GM12874 (cell line): ENCODE measurements at regions not wholly inside any gene's neighbourhood (a gene's known extent, or its start where the extent isn't known, plus 50 kb on each side); places are given as distances from the start of the nearest gene placed in this dataset.

Experiments used
- TF ChIP-seq, protein P1 (sequence below): IDR thresholded peaks from 2 replicates; pipeline ENCODE4 v1.5.1; 2011; ENCODE audit warnings: low read depth, mild to moderate bottlenecking, control low read depth, low read length, moderate library complexity; ENCODE audit not compliant: insufficient read depth

DNA sequence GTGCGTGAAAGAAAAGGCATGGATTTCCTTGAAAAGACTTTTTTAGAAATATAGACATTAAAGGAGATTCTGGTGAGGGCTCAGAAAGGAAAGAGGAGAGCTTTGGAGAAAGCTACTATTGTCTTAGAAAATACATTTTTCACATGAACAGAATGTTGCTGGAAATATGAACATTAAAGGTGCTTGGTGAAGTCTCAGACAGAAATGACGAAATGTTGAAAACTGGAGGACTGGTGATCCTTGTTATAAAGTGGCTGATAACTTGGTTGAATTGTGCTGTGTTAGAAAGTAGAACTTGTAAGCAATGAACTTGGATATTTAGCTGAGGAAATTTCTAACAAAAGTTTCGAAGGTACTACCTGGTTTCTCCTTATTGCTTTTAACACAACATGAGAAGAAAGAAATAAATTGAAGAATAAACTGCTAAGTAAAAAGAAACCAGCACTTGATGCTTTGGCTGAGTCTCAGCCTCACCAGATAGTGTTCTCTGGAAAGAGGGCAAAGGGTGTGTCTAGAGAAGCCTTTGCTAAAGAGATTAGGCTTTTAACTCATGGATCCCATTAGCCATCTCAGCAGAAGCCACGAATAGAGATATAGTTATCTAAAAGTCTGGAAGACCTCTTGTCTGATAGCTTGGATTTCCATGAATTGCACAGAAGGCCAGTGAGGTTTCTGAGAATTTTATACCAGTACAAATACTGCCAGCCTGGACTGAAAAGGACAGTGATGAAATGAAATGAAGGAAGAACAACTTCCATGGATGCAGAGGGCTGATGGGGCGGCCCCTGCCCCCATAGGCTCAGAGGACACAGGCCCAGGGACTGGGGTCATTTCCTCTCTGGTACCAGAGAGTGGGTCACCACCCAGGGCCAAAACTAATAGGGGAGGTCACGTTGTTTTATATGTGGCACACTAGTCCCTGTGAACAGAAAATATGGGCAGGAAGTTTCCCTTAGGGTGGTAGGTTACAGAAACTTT is 91.5 kb downstream of the RPL22L1 start:
- TF ChIP-seq, protein P1, sequence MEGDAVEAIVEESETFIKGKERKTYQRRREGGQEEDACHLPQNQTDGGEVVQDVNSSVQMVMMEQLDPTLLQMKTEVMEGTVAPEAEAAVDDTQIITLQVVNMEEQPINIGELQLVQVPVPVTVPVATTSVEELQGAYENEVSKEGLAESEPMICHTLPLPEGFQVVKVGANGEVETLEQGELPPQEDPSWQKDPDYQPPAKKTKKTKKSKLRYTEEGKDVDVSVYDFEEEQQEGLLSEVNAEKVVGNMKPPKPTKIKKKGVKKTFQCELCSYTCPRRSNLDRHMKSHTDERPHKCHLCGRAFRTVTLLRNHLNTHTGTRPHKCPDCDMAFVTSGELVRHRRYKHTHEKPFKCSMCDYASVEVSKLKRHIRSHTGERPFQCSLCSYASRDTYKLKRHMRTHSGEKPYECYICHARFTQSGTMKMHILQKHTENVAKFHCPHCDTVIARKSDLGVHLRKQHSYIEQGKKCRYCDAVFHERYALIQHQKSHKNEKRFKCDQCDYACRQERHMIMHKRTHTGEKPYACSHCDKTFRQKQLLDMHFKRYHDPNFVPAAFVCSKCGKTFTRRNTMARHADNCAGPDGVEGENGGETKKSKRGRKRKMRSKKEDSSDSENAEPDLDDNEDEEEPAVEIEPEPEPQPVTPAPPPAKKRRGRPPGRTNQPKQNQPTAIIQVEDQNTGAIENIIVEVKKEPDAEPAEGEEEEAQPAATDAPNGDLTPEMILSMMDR = no peak

DNA sequence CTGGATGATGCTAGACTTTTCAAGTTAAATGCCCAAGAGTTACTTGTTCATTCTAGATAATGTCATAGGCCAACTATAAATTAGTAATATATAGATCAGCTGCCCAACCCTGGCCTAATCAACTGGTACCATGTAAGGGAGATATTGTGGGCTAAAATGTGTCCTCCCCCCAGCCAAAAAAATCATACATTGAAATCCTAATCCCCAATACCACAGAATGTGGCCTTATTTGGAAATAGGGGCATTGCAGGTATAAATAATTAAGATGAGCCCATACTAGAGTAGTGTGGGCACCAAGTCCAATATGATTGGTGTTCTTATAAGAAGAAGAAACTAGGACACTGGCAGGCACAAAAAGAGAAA is 92.5 kb downstream of the RPL22L1 start:
- TF ChIP-seq, protein P1 = no peak

DNA sequence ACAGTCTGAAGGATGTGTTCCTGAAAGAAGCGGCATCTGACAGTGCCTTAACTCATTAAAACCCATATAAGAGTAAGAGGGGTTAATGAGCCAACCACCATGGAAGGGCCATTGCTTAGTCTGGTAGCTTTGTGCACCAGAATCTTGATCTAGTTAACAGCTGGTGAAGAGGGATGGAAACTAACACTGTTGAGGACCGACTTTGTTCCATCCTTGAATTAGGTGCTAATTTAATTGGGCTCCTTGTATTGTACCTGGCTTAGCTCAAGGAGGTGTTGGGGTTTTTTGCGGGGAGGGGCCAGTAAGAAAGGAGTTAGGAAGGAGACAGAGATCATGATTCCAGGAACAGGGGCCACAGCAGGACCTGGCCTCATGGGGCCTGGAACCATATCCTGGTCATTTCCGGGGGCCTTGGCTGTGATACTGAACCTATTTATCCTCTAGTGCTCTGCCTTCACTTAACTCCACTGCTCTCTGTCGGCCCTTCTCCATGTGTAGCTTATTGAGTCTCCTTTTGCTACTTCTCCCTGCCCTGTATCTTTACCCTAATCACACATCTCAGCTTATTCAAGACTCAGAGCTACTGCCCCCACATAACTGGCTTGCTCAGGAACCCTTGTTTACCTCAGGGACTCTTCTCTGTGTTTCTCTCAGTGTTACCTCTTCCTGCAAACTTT is 93.0 kb downstream of the RPL22L1 start:
- TF ChIP-seq, protein P1 = no peak

DNA sequence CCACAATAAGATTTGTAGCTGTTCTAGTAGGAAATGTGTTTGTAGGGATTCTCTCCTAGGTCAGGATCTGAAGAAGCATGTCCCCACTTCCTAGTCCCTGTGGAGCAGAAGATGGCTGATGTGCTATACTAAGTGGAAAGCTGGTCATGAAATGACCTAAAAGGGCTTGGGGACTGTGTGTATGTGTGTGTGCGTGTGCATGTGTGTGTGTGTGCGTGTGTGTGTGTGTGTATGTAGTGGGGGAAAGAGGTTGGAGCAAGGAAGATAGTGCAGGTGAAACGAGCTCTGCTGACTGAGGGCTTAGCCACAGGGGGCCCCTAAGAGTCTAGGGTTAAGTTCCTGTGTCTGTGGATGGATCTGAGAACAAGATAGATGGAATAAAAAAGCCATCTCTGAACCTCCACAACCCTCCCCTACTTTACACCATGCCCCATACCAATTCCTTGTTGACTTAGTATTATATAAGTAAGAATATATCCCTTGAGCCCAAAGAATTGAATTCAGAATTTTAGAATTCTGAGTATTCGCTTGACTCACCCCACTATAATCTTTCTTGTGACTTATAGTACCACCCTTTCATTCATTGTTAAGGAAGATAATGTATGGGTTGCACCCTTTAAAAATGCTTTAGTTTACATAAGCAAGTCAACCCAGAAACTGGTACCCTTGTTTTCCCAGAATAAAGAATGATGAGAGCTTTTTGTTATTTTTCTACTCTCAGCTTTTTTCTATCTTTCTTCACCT is 96.1 kb downstream of the RPL22L1 start:
- TF ChIP-seq, protein P1 = no peak

DNA sequence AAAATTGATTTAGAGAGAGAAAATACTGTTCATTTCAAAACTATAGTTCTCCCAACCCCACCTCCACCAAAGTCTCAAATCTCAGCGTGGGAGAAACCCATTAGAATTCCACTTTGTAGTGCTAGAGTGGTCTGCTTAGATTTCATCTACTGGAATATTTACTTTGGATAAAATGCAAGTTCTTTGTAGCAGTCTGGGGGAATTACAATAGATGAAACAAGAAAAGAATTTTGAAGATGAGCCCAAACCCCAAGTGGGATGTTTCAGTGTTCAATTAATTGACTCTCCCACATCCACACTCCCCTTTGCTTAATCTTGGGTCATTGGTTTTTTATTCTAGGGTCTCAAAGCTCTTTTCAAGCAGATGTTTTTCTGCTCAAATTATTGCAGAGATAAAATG is 97.8 kb downstream of the RPL22L1 start:
- TF ChIP-seq, protein P1 = no peak

DNA sequence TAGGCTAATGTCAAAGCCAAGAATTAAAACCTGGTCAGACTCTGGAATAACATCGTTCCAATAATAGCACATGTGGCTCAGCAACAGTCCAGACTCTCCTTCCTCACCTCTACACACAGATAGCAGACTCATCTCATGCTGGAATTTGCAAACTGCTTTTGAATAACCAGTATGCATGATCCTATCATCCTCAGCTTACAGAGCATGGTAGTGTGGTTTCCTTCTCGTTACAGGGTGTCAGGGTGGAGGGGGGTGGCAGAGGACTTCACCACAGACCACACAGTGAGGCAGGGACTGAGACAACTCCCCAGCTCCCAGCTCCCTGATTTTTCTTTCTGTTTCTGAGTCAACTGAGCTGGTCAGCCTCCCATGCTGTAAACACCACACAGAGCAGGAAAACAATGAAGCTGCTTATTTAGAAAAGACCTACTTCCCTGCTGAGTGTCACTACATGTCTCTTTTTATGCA is 101.6 kb downstream of the RPL22L1 start:
- TF ChIP-seq, protein P1 = no peak

DNA sequence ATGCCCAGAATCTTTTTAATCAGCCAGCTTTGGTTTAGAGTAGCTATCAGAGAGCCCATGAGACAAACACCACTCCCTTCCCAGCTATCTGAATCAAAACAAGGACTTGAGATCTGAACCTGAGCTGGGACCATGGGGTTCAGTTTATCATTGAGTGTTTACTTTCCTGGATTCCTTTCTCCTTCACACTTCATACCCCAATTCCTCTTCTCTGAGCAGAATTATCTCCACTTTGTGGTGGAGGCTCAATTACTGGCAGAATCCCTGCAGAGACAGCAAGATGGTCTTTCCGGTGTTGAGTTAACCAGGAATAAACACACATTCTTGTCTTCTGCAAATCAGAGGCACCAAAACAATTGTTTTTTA is 102.4 kb downstream of the RPL22L1 start:
- TF ChIP-seq, protein P1 = no peak
